ENCODE measurements at regions not wholly inside any gene's neighbourhood (a gene's known extent, or its start where the extent isn't known, plus 50 kb on each side); places are given as distances from the start of the nearest gene placed in this dataset.

DNA sequence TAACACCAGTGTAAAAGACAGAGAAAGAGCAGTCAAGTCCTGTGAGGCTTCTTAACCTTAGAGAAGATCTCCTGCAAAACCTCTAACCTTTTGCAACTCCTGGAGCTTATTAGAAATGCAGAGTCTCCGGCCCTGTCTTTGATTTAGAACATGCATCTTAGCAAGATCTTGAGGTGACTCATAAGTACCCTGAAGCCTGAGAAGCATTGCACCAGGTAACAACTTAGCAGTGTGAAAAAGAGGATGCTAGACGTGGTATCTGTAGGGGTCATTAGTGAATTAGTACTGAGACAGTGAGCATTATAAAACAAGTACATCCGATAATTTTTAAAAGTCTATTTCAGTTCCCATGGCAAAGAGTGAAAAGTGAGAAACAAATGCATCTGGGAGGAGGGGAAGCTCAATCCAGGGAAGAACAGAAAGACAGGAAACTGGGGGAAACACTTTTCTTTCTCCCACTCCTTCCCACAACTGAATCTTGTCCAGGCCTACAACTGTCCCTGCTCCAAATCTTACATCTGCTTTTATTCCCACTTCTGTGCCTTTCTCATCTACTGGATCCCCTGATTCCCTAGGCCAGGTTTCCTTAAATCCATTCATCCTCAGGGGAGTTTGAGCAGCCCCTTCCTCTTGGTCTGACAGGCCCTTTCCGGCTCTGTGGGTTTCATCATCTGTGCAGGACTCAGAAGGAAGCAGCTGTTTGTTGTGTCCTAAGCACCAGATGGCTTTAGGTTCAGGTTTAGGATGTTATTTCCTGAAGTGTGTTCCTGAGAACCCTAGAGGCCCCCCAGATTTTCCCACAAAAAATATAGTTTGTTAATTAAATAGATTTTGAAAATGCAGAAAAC is 128.1 kb upstream of the IL12A start:
- H3K9me3 Mint-ChIP-seq, result no peaks in the 10 kb centered on the region
- intact Hi-C loops (cut with micrococcal nuclease), result no loop called here
- peaks cover 1% of the 10 kb centered on the region for H3K27me3 Mint-ChIP-seq
- no peak overlapping the region for H3K27ac Mint-ChIP-seq
- no peaks in the 10 kb centered on the region for H3K36me3 Mint-ChIP-seq (ENCODE audit: low read depth)
- peaks cover 27% of the 10 kb centered on the region for H3K4me1 Mint-ChIP-seq (ENCODE audit: low read depth)
- no peak overlapping the region for H3K4me3 Mint-ChIP-seq

DNA sequence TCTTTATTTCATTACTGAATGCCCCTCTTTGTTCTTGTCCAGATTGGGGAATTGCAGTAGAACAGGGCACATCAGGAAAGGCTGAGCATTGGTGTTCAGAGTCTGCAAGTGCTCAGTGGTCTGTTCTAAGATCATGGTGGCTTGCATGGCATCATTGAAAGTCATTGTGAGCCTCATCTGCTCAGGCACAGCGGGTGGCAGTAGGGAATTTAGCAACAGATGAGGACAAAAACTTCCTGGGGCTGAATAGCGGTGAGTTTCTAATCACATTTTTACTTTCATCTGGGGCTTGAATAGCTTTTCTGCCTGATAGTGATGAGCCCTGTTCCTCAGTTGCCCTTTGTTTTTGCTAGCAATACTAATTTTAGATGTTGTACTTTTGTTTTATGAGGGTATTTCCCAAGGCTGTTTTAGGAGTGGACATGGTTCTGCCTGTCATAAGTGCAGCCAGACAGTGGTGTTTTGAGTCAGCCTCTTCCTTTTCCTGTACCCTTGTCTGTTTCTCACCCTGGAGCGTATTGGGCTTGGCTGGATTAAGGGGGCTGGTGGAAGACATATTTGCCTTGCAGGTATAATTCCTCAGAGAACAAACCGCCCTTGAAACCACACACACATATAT is 127.2 kb upstream of the IL12A start:
- no peaks in the 10 kb centered on the region for H3K27me3 Mint-ChIP-seq
- peaks cover 25% of the 10 kb centered on the region for H3K4me1 Mint-ChIP-seq (ENCODE audit: low read depth)
- no peak overlapping the region for H3K4me3 Mint-ChIP-seq
- intact Hi-C loops (cut with micrococcal nuclease), result no loop called here
- no peak overlapping the region for H3K27ac Mint-ChIP-seq
- no peaks in the 10 kb centered on the region for H3K36me3 Mint-ChIP-seq (ENCODE audit: low read depth)
- H3K9me3 Mint-ChIP-seq, result no peaks in the 10 kb centered on the region

DNA sequence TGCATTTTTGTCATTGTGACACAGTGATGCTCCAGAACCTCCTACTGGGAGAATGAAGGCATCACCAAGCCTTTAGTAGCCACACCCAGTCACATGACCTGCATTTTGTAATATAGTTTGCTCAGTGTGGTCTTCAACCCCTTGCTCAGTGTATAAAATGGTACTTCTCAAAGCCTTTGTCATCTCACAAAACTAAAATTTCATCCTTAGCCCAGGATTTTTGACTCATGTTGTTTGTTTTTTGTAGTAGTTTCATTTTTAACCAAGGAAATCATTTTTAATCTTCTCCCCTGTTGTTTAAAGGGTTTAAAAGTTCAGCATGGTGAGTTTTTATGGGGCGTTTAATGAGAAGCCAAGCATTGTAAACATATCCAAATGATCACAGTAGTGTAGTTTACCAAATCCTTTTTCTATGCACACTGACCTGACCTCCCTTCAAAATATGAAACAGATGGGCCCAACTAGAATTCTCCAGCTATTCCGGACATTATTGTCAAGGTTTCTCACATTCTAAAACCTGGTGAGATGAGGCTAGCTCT is 123.5 kb upstream of the IL12A start:
- intact Hi-C loops (cut with micrococcal nuclease), result no loop called here
- Mint-ChIP-seq H3K27me3 (no peaks in the 10 kb centered on the region), H3K27ac (no peak overlapping the region), H3K9me3 (no peaks in the 10 kb centered on the region), H3K36me3 (ENCODE audit: low read depth) (no peaks in the 10 kb centered on the region), H3K4me1 (ENCODE audit: low read depth) (peaks cover 18% of the 10 kb centered on the region), H3K4me3 (no peak overlapping the region)

DNA sequence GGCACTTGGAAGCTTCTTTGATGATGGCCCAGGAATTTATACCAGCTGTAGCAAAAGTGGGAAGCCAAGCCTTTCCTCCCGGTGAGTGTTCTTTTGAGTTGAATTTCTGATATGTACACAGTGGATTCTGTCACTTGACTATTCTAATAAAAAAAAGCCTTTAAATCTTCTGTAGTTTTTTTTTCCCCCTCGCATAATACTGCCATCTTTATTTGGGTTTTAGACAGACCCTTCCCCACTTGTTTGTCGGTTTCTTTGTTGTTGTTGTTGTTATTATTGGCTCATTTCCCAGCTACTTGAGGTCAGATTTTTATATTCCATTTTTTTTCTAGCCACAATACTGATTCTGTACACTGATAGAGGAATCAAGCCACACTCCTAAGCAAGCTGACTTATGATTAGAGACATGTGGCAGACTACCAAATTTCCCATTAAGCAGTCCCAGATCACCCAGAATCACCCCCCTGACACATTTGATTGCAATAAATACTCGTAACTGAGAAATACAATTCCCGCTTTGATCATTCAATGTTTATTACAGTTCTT is 122.4 kb upstream of the IL12A start:
- intact Hi-C loops (cut with micrococcal nuclease), result no loop called here
- Mint-ChIP-seq H3K9me3 (no peaks in the 10 kb centered on the region), H3K27ac (no peak overlapping the region)

DNA sequence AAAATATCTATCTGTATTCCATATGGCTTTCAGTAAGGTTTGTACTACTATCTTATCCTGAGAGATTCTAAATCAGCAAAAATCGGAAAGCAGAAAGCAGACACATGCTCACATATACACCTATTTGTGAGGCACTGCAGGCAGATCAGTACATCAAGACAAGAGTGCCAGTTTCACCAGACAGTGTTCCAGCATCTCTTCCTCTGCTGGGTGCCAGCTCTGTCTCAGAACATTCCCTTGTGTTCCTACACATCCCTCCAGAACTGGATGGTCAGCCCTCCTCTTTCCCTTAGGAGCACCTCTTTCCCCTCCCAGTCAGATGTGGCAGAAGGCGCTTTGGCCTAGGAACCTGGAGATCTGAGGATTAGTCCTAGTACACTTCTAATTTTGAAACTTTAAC is 121.3 kb upstream of the IL12A start:
- Mint-ChIP-seq H3K27me3 (no peaks in the 10 kb centered on the region), H3K9me3 (no peaks in the 10 kb centered on the region), H3K27ac (no peak overlapping the region), H3K36me3 (ENCODE audit: low read depth) (no peaks in the 10 kb centered on the region), H3K4me1 (ENCODE audit: low read depth) (peaks cover 4% of the 10 kb centered on the region), H3K4me3 (no peak overlapping the region)
- intact Hi-C loops (cut with micrococcal nuclease), result no loop called here

More for the DNA sequence above, 122.4 kb upstream of the IL12A start:
- H3K4me1 Mint-ChIP-seq (ENCODE audit: low read depth), result peaks cover 8% of the 10 kb centered on the region
- no peaks in the 10 kb centered on the region for H3K36me3 Mint-ChIP-seq (ENCODE audit: low read depth)
- H3K4me3 Mint-ChIP-seq, result no peak overlapping the region
- H3K27me3 Mint-ChIP-seq, result no peaks in the 10 kb centered on the region

DNA sequence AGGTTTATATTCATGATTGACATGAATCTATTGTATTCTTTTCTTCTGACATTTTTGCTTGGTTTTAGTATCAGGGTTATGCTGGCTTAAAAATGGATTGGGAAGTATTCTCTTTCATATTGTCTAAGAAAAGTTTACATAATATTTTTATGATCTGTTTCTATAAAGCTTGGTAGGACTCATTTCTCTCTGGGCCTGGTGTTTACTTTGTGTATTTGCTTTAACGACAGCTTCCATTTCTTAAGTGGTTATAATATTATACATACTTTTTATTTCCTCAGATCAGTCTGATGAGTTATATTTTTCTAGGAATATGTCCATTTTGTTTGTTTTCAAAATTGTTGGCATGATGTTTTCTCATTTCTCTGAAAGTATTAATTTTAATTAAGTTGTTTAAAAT is 117.9 kb upstream of the IL12A start:
- no peaks in the 10 kb centered on the region for H3K27me3 Mint-ChIP-seq
- no peaks in the 10 kb centered on the region for H3K9me3 Mint-ChIP-seq
- no peak overlapping the region for H3K4me3 Mint-ChIP-seq
- intact Hi-C loops (cut with micrococcal nuclease), result no loop called here
- H3K36me3 Mint-ChIP-seq (ENCODE audit: low read depth), result no peaks in the 10 kb centered on the region
- H3K27ac Mint-ChIP-seq, result no peak overlapping the region
- peaks cover 6% of the 10 kb centered on the region for H3K4me1 Mint-ChIP-seq (ENCODE audit: low read depth)

DNA sequence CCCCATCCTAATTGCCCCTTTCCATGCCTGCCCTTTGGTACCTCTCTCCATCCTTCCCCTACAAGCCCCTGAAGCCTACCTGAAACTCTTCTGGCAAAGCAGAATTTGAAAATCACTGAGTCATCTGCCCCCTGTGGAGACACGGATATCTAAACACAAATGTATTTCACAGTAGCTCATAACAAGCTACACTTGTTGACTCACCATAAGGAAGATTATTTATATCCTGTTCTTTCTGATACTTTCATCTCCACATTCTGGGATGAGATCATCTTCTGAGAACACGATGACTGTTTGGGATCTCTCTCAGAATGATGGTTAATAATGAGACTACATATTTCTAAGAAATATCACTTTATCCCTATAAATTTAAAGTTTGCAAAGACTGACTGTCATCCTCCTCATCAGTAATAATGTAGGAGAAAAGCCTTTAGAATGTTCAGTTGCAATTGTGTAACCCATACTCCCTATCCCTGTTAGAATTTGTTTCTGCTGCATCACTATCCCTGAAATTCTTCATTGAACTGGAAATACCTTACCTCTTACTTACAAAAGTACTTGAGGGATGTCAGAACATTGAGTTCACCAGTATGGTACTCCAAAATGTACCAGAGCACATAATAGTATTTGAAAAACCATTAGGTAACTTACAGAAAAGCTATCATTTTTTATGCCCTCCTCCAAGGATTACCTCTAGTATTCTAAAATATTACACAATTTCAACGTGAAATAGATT is 116.1 kb upstream of the IL12A start:
- Mint-ChIP-seq H3K4me3 (no peak overlapping the region), H3K9me3 (no peaks in the 10 kb centered on the region), H3K27ac (no peak overlapping the region), H3K4me1 (ENCODE audit: low read depth) (peaks cover 6% of the 10 kb centered on the region), H3K27me3 (no peaks in the 10 kb centered on the region), H3K36me3 (ENCODE audit: low read depth) (no peaks in the 10 kb centered on the region)
- intact Hi-C loops (cut with micrococcal nuclease), result no loop called here

DNA sequence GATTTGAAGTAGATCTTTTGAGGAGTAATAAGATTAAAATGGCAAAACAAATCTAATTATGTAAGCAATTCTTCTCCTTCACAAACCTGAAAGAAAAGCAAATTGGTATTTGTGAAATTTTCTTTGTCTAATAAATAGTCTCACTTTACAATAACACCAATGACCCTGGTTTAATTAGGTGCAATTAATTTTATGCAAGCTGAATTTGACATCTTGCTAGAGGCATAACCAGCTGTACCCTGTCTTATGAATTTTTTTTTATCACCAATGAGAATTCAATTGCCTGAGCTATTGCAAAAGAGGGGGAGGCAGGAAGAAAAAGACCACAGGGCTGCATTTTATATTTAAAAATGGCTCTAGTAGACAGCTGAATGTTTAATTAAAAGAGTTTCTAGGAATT is 113.5 kb upstream of the IL12A start:
- intact Hi-C loops (cut with micrococcal nuclease), result no loop called here
- Mint-ChIP-seq H3K4me3 (no peak overlapping the region), H3K9me3 (no peaks in the 10 kb centered on the region), H3K27me3 (no peaks in the 10 kb centered on the region), H3K4me1 (ENCODE audit: low read depth) (peaks cover 11% of the 10 kb centered on the region), H3K27ac (no peak overlapping the region), H3K36me3 (ENCODE audit: low read depth) (no peaks in the 10 kb centered on the region)

DNA sequence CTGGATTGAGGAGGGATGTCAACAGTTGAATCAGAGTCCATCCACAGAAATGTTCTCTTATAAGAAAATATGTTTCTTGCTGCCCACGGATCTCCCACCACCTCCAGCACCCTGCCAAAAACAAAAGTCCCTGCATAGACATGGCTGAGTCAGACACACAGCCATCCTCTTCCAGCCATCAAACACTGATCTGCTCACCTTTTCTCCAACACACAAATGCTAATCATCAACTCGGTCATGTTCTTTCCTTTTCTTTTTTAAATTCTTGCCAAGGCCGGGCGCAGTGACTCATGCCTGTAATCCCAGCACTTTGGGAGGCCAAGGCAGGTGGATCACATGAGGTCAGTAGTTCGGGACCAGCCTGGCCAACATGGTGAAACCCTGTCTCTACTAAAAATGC is 110.7 kb upstream of the IL12A start:
- Mint-ChIP-seq H3K27ac (no peak overlapping the region), H3K4me1 (ENCODE audit: low read depth) (peaks cover 10% of the 10 kb centered on the region), H3K36me3 (ENCODE audit: low read depth) (no peaks in the 10 kb centered on the region), H3K4me3 (no peak overlapping the region), H3K9me3 (no peaks in the 10 kb centered on the region), H3K27me3 (no peaks in the 10 kb centered on the region)
- intact Hi-C loops (cut with micrococcal nuclease), result no loop called here

DNA sequence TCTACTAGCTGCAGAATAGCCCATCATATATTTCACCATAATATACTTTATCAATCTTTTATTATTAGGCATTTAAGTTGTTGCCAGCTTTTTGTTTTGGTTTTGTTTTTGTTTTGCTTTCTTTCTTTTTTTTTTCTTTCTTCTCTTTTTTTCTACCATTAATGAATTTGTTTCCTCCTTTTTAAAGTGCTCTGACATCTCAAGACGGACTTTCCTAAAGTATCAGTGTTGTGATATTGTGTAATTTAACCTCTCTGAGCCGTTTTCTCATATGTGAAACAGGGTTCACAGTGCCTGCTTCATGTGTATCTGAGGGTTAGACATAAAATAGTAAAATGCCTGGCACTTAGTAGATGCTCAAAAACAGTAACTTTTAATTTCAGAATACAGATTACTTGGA is 109.5 kb upstream of the IL12A start:
- H3K27ac Mint-ChIP-seq, result no peak overlapping the region
- no peak overlapping the region for H3K4me3 Mint-ChIP-seq
- H3K36me3 Mint-ChIP-seq (ENCODE audit: low read depth), result no peaks in the 10 kb centered on the region
- H3K27me3 Mint-ChIP-seq, result no peaks in the 10 kb centered on the region
- no peaks in the 10 kb centered on the region for H3K9me3 Mint-ChIP-seq
- intact Hi-C loops (cut with micrococcal nuclease), result no loop called here
- peaks cover 10% of the 10 kb centered on the region for H3K4me1 Mint-ChIP-seq (ENCODE audit: low read depth)

DNA sequence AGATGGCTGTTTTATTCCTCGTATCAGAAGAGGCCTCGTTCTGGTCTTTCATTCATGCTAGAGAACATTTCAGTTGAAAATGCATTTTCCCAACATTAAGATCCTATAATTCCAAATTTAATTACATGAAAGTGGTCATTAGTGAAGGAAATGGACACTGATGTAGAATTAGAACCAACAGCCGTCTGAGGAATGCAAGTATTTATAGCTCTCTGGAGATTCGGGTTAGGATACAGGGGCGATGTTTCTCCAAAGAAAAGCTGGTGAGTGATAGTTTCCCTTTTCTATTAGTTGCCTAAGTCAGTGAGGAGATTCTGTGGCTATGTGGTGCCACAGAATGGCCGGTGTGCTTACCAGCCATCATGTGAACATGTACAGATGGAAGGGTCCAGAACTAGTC is 109.0 kb upstream of the IL12A start:
- Mint-ChIP-seq H3K36me3 (ENCODE audit: low read depth) (no peaks in the 10 kb centered on the region), H3K27me3 (no peaks in the 10 kb centered on the region), H3K4me1 (ENCODE audit: low read depth) (peaks cover 10% of the 10 kb centered on the region), H3K9me3 (no peaks in the 10 kb centered on the region), H3K27ac (no peak overlapping the region), H3K4me3 (no peak overlapping the region)
- intact Hi-C loops (cut with micrococcal nuclease), result no loop called here

DNA sequence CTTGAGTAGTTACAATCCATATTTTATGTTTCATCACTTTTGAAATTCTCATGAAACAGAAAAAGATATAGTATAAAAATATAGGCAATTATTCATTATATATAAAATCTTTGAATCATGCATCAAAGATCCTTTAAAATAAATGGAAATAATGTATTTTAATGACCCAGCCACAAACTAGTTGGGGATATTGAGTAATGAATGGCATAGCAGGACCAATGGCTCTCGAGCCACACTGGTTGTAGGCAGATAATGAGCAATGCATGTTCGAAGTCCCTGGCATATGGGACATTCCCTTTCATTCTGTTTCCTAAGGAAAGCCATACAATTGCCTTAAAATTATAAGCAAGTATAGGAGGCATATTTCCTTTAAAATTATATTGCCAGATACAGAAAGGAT is 107.4 kb upstream of the IL12A start:
- no peaks in the 10 kb centered on the region for H3K27me3 Mint-ChIP-seq
- intact Hi-C loops (cut with micrococcal nuclease), result loop anchor here (10.0 kb wide), 1 partner anchor 534 kb away; no protein-coding TSS in a partner anchor
- no peak overlapping the region for H3K4me3 Mint-ChIP-seq
- no peak overlapping the region for H3K27ac Mint-ChIP-seq
- no peaks in the 10 kb centered on the region for H3K36me3 Mint-ChIP-seq (ENCODE audit: low read depth)
- no peaks in the 10 kb centered on the region for H3K9me3 Mint-ChIP-seq
- H3K4me1 Mint-ChIP-seq (ENCODE audit: low read depth), result peaks cover 10% of the 10 kb centered on the region

DNA sequence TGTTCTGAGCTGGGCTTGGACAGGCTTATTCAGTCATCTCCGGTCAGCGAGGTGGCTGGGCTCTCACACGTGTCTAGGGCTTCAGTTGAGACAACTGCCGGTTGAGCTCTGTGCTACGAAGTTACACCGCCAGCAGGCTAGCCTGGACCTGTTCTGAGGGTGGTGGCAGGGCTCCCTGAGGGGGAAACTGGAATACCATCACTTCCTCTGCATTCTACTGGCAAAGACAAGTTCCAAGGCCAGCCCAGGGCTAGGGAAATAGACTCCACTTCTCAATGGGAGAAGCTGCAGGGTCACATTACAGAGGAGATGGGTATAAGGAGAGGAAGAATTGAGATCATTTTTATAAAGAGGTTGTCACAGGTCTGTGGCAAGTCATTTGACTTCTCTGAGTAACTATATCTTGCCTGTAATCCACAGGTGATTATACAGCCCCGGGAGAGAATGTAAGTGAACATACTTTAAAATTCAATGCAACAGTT is 106.8 kb upstream of the IL12A start:
- intact Hi-C loops (cut with micrococcal nuclease), result loop anchor here (10.0 kb wide), 1 partner anchor 533 kb away; no protein-coding TSS in a partner anchor
- no peak overlapping the region for H3K27ac Mint-ChIP-seq
- peaks cover 10% of the 10 kb centered on the region for H3K4me1 Mint-ChIP-seq (ENCODE audit: low read depth)

More for the DNA sequence above, 106.8 kb upstream of the IL12A start:
- Mint-ChIP-seq H3K4me3 (no peak overlapping the region), H3K27me3 (no peaks in the 10 kb centered on the region), H3K36me3 (ENCODE audit: low read depth) (no peaks in the 10 kb centered on the region), H3K9me3 (no peaks in the 10 kb centered on the region)

All from dendritic cell treated with granulocyte-macrophage colony-stimulating factor and Interleukin-4, amounts not matched to agents 40 ng/mL and 50 ng/mL, for 4 days (primary cell).